WTC11 (cell line): ENCODE measurements at regions not wholly inside any gene's neighbourhood (a gene's known extent, or its start where the extent isn't known, plus 50 kb on each side); places are given as distances from the start of the nearest gene placed in this dataset.

Experiments
- ATAC-seq: fragments of 200-7000 bp; cut with Tn5 transposase; 2 replicates; pipeline ENCODE4 v1.10.0; 2021; ENCODE audit warnings: mild to moderate bottlenecking, moderate library complexity
- CTCF ChIA-PET: fragments of 300-600 bp; sonication (Branson Sonifier 250); formaldehyde crosslinking; loops from one replicate; lab custom pipeline; 2021; ENCODE audit warnings: antibody characterized with exemption; lab: Charles Lee
- POLR2A ChIA-PET: fragments of 350-600 bp; sonication (Branson Sonifier 250); formaldehyde crosslinking; loops from one replicate; lab custom pipeline; 2021; ENCODE audit warnings: antibody characterized with exemption; lab: Charles Lee
- DNase-seq: peaks from one replicate; pipeline ENCODE4 v3.0.0; 2021; ENCODE audit warnings: low spot score
- H3K27ac Mint-ChIP-seq: 2 replicates; pipeline ENCODE4 v1.8.0; 2021; ENCODE audit warnings: mixed read lengths
- H3K27me3 Mint-ChIP-seq: 2 replicates; pipeline ENCODE4 v1.8.0; 2021; ENCODE audit warnings: low read depth, mild to moderate bottlenecking, moderate library complexity, mixed read lengths
- H3K36me3 Mint-ChIP-seq: 2 replicates; pipeline ENCODE4 v1.8.0; 2021; ENCODE audit warnings: mixed read lengths
- H3K4me1 Mint-ChIP-seq: 2 replicates; pipeline ENCODE4 v1.8.0; 2022; ENCODE audit warnings: mixed read lengths
- H3K4me3 Mint-ChIP-seq: 2 replicates; pipeline ENCODE4 v1.8.0; 2021; ENCODE audit warnings: mild to moderate bottlenecking, moderate library complexity, mixed read lengths
- H3K9me3 Mint-ChIP-seq: 2 replicates; pipeline ENCODE4 v1.8.0; 2021; ENCODE audit warnings: mixed read lengths
- AFF4 ChIP-seq: sonication (generic); formaldehyde crosslinking; IDR thresholded peaks from 2 replicates; pipeline ENCODE4 v1.8.1; 2023; ENCODE audit warnings: mild to moderate bottlenecking, missing genetic modification reagents, borderline replicate concordance
- CTCF ChIP-seq: fragments of 200-600 bp; IDR thresholded peaks from 2 replicates; pipeline ENCODE4 v1.8.0; 2022; ENCODE audit warnings: antibody characterized with exemption
- ERG ChIP-seq: fragments of 250-450 bp; sonication (Bioruptor Pico); IDR thresholded peaks from 2 replicates; pipeline ENCODE4 v1.8.0; 2021; ENCODE audit warnings: mild to moderate bottlenecking
- HMGXB4 ChIP-seq: sonication (generic); formaldehyde crosslinking; IDR thresholded peaks from 2 replicates; pipeline ENCODE4 v1.8.1; 2023; ENCODE audit warnings: mild to moderate bottlenecking, moderate library complexity, missing genetic modification reagents
- MLX ChIP-seq: sonication (generic); formaldehyde crosslinking; IDR thresholded peaks from 2 replicates; pipeline ENCODE4 v1.8.1; 2023; ENCODE audit warnings: mild to moderate bottlenecking, missing genetic modification reagents, moderate library complexity
- OVOL2 ChIP-seq: fragments of 250-450 bp; sonication (Bioruptor Pico); IDR thresholded peaks from 2 replicates; pipeline ENCODE4 v1.9.0; 2021; ENCODE audit warnings: mild to moderate bottlenecking, borderline replicate concordance
- SP1 ChIP-seq: sonication (generic); formaldehyde crosslinking; conservative IDR thresholded peaks from 2 replicates; pipeline ENCODE4 v1.8.1; 2022; ENCODE audit warnings: missing genetic modification reagents
- TEAD1 ChIP-seq: sonication (generic); formaldehyde crosslinking; IDR thresholded peaks from 2 replicates; pipeline ENCODE4 v1.8.0; 2022; ENCODE audit warnings: mild to moderate bottlenecking, missing genetic modification reagents
- ZNF121 ChIP-seq: sonication (generic); formaldehyde crosslinking; IDR thresholded peaks from 2 replicates; pipeline ENCODE4 v1.8.0; 2023; ENCODE audit warnings: missing genetic modification reagents

GRCh38 chr16:85392756-85393673, 220.1 kb upstream of the GSE1 start:
- ChIA-PET POLR2A (no interaction called here), CTCF (interaction anchor here (0.6 to 14.8 kb wide), 23 partner anchors 12 to 324 kb away, joined by 3 to 229 read pairs (median 4); no protein-coding TSS in a partner anchor)
- Mint-ChIP-seq H3K4me1 (peaks cover 40% of the 10 kb centered on the region), H3K9me3 (peaks cover 7% of the 10 kb centered on the region; the same call in 1 of the 2 replicates), H3K4me3 (no peak overlapping the region), H3K27me3 (no peaks in the 10 kb centered on the region), H3K36me3 (no peaks in the 10 kb centered on the region), H3K27ac (no peak overlapping the region)
- no peak for ATAC-seq
- TF ChIP-seq ZNF121 (CRISPR knock-in tag) (peak; percentile 85; the same call in 1 of the 2 replicates), ERG (CRISPR knock-in tag) (no peak)
- DNase-seq: peak; percentile 7

GRCh38 chr16:85393674-85394451, 219.3 kb upstream of the GSE1 start:
- TF ChIP-seq HMGXB4: peak; percentile 60; the same call in 1 of the 2 replicates
- TF ChIP-seq TEAD1 (CRISPR knock-in tag): no peak
- no peak for TF ChIP-seq OVOL2 (CRISPR knock-in tag)
- TF ChIP-seq SP1 (CRISPR knock-in tag): peak; percentile 53; the same call in 1 of the 2 replicates
- TF ChIP-seq AFF4 (CRISPR knock-in tag): no peak
- peak; percentile 94 for TF ChIP-seq CTCF
- no peak for TF ChIP-seq MLX (CRISPR knock-in tag)
- DNase-seq (peak; percentile 89), ATAC-seq (peak; percentile 68)
- peak overlapping the region; percentile 38 for H3K4me3 Mint-ChIP-seq
- H3K4me1 Mint-ChIP-seq: peaks cover 43% of the 10 kb centered on the region
- no peak overlapping the region for H3K27ac Mint-ChIP-seq
- ChIA-PET CTCF (interaction anchor here (0.5 to 14.8 kb wide), 38 partner anchors 10 to 468 kb away, joined by 3 to 229 read pairs (median 4); no protein-coding TSS in a partner anchor), POLR2A (no interaction called here)
- no peaks in the 10 kb centered on the region for H3K36me3 Mint-ChIP-seq
- peaks cover 7% of the 10 kb centered on the region; the same call in 1 of the 2 replicates for H3K9me3 Mint-ChIP-seq
- no peaks in the 10 kb centered on the region for H3K27me3 Mint-ChIP-seq
